Activated naive CD4-positive, alpha-beta T cell treated with anti-CD3 and anti-CD28 coated beads for 36 hours (primary cell): ENCODE measurements at regions not wholly inside any gene's neighbourhood (a gene's known extent, or its start where the extent isn't known, plus 50 kb on each side); places are given as distances from the start of the nearest gene placed in this dataset.
"Not testable (repeated sequence)": the region's sequence is repeated elsewhere in the genome, so short reads cannot be mapped to it uniquely, and the experiment has no call there.

Experiments used
- CTCF ChIA-PET: fragments of 350-600 bp; sonication (Branson Sonifier 250); formaldehyde crosslinking; loops from one replicate; lab custom pipeline; 2021; ENCODE audit warnings: antibody characterized with exemption; lab: Charles Lee
- DNase-seq: peaks from one replicate; pipeline ENCODE4 v3.0.0-alpha.2; 2020
- H3K27ac Mint-ChIP-seq: one replicate; pipeline ENCODE4 v1.8.0; 2021; ENCODE audit warnings: mild to moderate bottlenecking, mixed read lengths
- H3K27me3 Mint-ChIP-seq: one replicate; pipeline ENCODE4 v1.8.0; 2021; ENCODE audit warnings: low read depth, mixed read lengths
- H3K36me3 Mint-ChIP-seq: one replicate; pipeline ENCODE4 v1.8.0; 2021; ENCODE audit warnings: low read depth, mixed read lengths
- H3K4me1 Mint-ChIP-seq: one replicate; pipeline ENCODE4 v1.8.0; 2021; ENCODE audit warnings: low read depth, mixed read lengths
- H3K4me3 Mint-ChIP-seq: one replicate; pipeline ENCODE4 v1.8.0; 2021; ENCODE audit warnings: mild to moderate bottlenecking, moderate library complexity, mixed read lengths
- H3K9me3 Mint-ChIP-seq: one replicate; pipeline ENCODE4 v1.8.0; 2021; ENCODE audit warnings: mixed read lengths
- intact Hi-C: fragments of 100-400 bp; cut with micrococcal nuclease; formaldehyde crosslinking; loops from one replicate; pipeline ENCODE4 v1.15.1; 2023

- Mint-ChIP-seq H3K36me3 (peaks cover 3% of the 10 kb centered on the region), H3K27ac (no peak overlapping the region), H3K4me1 (peaks cover 6% of the 10 kb centered on the region), H3K9me3 (peaks cover 12% of the 10 kb centered on the region), H3K27me3 (peaks cover 10% of the 10 kb centered on the region), H3K4me3 (no peak overlapping the region)
- no peak for DNase-seq
- CTCF ChIA-PET: no interaction called here
- intact Hi-C loops: no loop called here
Measured at GRCh38 chr1:94362466-94363058, 55.6 kb upstream of the ABCD3 start.

- H3K27me3 Mint-ChIP-seq: no peaks in the 10 kb centered on the region
- peaks cover 7% of the 10 kb centered on the region for H3K9me3 Mint-ChIP-seq
- H3K27ac Mint-ChIP-seq: no peak overlapping the region
- H3K4me1 Mint-ChIP-seq: peaks cover 6% of the 10 kb centered on the region
- CTCF ChIA-PET: no interaction called here
- DNase-seq: no peak
- H3K36me3 Mint-ChIP-seq: no peaks in the 10 kb centered on the region
- H3K4me3 Mint-ChIP-seq: no peak overlapping the region
- intact Hi-C loops: no loop called here
Measured at GRCh38 chr1:94358630-94359599, 59.3 kb upstream of the ABCD3 start.

- H3K9me3 Mint-ChIP-seq: peaks cover 3% of the 10 kb centered on the region
- DNase-seq: no peak
- H3K4me3 Mint-ChIP-seq: no peak overlapping the region
- intact Hi-C loops: no loop called here
- H3K27ac Mint-ChIP-seq: no peak overlapping the region
- H3K36me3 Mint-ChIP-seq: no peaks in the 10 kb centered on the region
- CTCF ChIA-PET: no interaction called here
- peaks cover 6% of the 10 kb centered on the region for H3K4me1 Mint-ChIP-seq
- no peaks in the 10 kb centered on the region for H3K27me3 Mint-ChIP-seq
Measured at GRCh38 chr1:94357661-94358060, 60.5 kb upstream of the ABCD3 start.

- Mint-ChIP-seq H3K9me3 (no peaks in the 10 kb centered on the region), H3K27me3 (peaks cover 5% of the 10 kb centered on the region), H3K36me3 (no peaks in the 10 kb centered on the region), H3K27ac (no peak overlapping the region), H3K4me1 (peaks cover 3% of the 10 kb centered on the region), H3K4me3 (no peak overlapping the region)
- intact Hi-C loops: no loop called here
- DNase-seq: no peak
- CTCF ChIA-PET: interaction anchor here (1.4 kb wide), 1 partner anchor 21 kb away, joined by 6 read pairs; no protein-coding TSS in a partner anchor
Measured at GRCh38 chr1:94355485-94355980, 62.7 kb upstream of the ABCD3 start.

GRCh38 chr1:94351481-94351880 lies 66.7 kb upstream of the ABCD3 start:
- intact Hi-C loops: no loop called here

GRCh38 chr1:94350350-94350924 lies 67.8 kb upstream of the ABCD3 start:
- intact Hi-C loops: no loop called here
- Mint-ChIP-seq H3K4me3 (no peak overlapping the region), H3K27ac (no peak overlapping the region), H3K4me1 (no peaks in the 10 kb centered on the region), H3K27me3 (peaks cover 5% of the 10 kb centered on the region), H3K36me3 (no peaks in the 10 kb centered on the region), H3K9me3 (no peaks in the 10 kb centered on the region)
- CTCF ChIA-PET: no interaction called here
- DNase-seq: no peak

More at GRCh38 chr1:94351481-94351880, 66.7 kb upstream of the ABCD3 start:
- Mint-ChIP-seq H3K27ac (no peak overlapping the region), H3K9me3 (no peaks in the 10 kb centered on the region), H3K27me3 (peaks cover 5% of the 10 kb centered on the region), H3K4me1 (no peaks in the 10 kb centered on the region), H3K4me3 (no peak overlapping the region), H3K36me3 (no peaks in the 10 kb centered on the region)
- no peak for DNase-seq
- CTCF ChIA-PET: no interaction called here

GRCh38 chr1:94349853-94350252 lies 68.3 kb upstream of the ABCD3 start:
- intact Hi-C loops: no loop called here
- H3K27ac Mint-ChIP-seq: no peak overlapping the region
- CTCF ChIA-PET: interaction anchor here (0.7 kb wide), 1 partner anchor 14 kb away, joined by 3 read pairs; no protein-coding TSS in a partner anchor
- H3K27me3 Mint-ChIP-seq: peaks cover 7% of the 10 kb centered on the region
- DNase-seq: no peak
- H3K36me3 Mint-ChIP-seq: no peaks in the 10 kb centered on the region
- H3K9me3 Mint-ChIP-seq: no peaks in the 10 kb centered on the region
- no peak overlapping the region for H3K4me3 Mint-ChIP-seq
- no peaks in the 10 kb centered on the region for H3K4me1 Mint-ChIP-seq

GRCh38 chr1:94348386-94348785 lies 69.8 kb upstream of the ABCD3 start:
- H3K27me3 Mint-ChIP-seq, H3K27ac Mint-ChIP-seq, DNase-seq, intact Hi-C loops, CTCF ChIA-PET, H3K4me1 Mint-ChIP-seq, H3K4me3 Mint-ChIP-seq, H3K36me3 Mint-ChIP-seq, H3K9me3 Mint-ChIP-seq: not testable (repeated sequence)

- no peaks in the 10 kb centered on the region for H3K36me3 Mint-ChIP-seq
- CTCF ChIA-PET: interaction anchor here (0.7 to 1.1 kb wide), 2 partner anchors 70 to 488 kb away, joined by 3 to 8 read pairs; no protein-coding TSS in a partner anchor
- peaks cover 4% of the 10 kb centered on the region for H3K27me3 Mint-ChIP-seq
- no peak overlapping the region for H3K4me3 Mint-ChIP-seq
- no peaks in the 10 kb centered on the region for H3K4me1 Mint-ChIP-seq
- H3K27ac Mint-ChIP-seq: no peak overlapping the region
- DNase-seq: no peak
- intact Hi-C loops: no loop called here
- no peaks in the 10 kb centered on the region for H3K9me3 Mint-ChIP-seq
Measured at GRCh38 chr1:94345148-94345721, 73.0 kb upstream of the ABCD3 start.

- intact Hi-C loops: no loop called here
- peaks cover 4% of the 10 kb centered on the region for H3K27me3 Mint-ChIP-seq
- no peaks in the 10 kb centered on the region for H3K36me3 Mint-ChIP-seq
- no peaks in the 10 kb centered on the region for H3K4me1 Mint-ChIP-seq
- CTCF ChIA-PET: interaction anchor here (0.7 to 1.0 kb wide), 2 partner anchors 281 to 297 kb away, joined by 3 read pairs; no protein-coding TSS in a partner anchor
- no peak for DNase-seq
- no peak overlapping the region for H3K4me3 Mint-ChIP-seq
- no peak overlapping the region for H3K27ac Mint-ChIP-seq
- no peaks in the 10 kb centered on the region for H3K9me3 Mint-ChIP-seq
Measured at GRCh38 chr1:94342416-94342815, 75.8 kb upstream of the ABCD3 start.

GRCh38 chr1:94339206-94339927 lies 78.8 kb upstream of the ABCD3 start:
- H3K4me1 Mint-ChIP-seq: no peaks in the 10 kb centered on the region
- peaks cover 4% of the 10 kb centered on the region for H3K27me3 Mint-ChIP-seq
- intact Hi-C loops: loop anchor here (5.0 to 10.0 kb wide), 4 partner anchors 102 to 705 kb away; partner anchors contain the start of gene ARHGAP29
- H3K36me3 Mint-ChIP-seq: no peaks in the 10 kb centered on the region
- no peak for DNase-seq
- CTCF ChIA-PET: interaction anchor here (1.5 kb wide), 1 partner anchor 300 kb away, joined by 3 read pairs; no protein-coding TSS in a partner anchor
- H3K4me3 Mint-ChIP-seq: no peak overlapping the region
- no peaks in the 10 kb centered on the region for H3K9me3 Mint-ChIP-seq
- no peak overlapping the region for H3K27ac Mint-ChIP-seq
